GM18861 (cell line): ENCODE measurements at regions not wholly inside any gene's neighbourhood (a gene's known extent, or its start where the extent isn't known, plus 50 kb on each side); places are given as distances from the start of the nearest gene placed in this dataset.

Experiments used
- ATAC-seq: cut with Tn5 transposase; IDR thresholded peaks from one replicate; pipeline ENCODE4 v1.9.1; 2021; ENCODE audit not compliant: unreplicated experiment

- ATAC-seq: no peak
Measured at GRCh38 chr17:5784791-5785190, 200.5 kb upstream of the NLRP1 start.

GRCh38 chr17:5785338-5785737 is 201.0 kb upstream of the NLRP1 start:
- ATAC-seq: no peak

DNA sequence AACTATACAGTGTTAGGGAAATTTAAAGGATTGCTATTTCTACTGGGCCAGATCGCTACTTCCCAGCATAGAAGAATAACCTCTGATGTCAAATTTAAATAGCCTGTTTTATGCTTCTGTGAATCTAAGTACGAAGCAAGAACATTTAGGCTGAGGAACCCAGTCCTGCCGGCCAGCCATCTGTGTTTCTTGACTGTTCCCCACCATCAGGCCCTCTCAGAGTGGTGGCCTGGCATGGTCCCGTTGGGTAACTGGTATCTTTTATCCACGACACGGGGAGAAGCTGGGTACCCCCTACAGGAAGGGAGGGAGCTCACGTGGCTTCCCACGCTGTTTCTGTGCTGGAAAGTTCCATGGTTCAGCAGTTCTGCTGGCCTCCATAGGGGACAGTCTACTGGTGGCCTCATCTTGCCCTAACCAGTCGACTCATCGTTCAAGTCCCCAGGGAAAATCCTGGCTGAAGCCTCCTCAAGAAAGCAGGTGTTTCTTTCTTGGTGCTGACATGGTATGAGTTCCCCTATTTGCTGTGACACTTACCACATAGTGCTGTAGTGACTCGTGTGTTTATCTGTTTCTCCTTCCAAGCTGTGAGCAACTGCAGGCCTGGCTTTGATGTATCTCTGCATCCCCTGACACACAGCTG is 201.7 kb upstream of the NLRP1 start:
- peak; percentile 71 for ATAC-seq

GRCh38 chr17:5786510-5786875 is 202.2 kb upstream of the NLRP1 start:
- no peak for ATAC-seq

DNA sequence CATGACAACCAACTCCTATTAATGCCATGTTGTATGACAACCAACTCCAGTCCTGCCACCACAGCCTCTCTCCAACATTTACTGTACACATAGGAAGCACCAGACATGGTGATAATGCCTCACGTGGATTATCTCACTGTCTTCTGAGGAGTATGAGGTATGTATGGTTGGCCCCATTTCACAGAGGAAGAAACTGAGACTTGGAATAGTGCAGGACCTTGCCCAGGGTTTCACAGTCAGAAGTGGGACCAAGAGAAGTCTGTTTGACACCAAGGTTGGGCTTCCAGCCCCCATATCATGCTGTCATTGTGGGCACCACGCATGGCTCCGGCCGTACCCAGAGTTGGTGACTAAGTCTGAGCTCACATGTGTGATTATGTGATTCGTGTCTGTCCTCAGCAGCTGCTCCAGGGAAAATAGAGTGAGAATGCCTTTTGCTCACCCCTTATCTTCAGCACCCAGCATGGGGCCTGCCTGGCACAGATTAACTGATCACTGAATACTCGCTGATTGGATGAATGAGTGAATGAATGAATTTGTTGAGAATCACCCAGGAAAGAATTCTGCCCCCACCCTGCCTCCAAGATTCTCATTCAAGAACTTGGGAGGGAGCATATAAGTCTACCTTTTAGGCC is 204.1 kb upstream of the NLRP1 start:
- no peak for ATAC-seq

DNA sequence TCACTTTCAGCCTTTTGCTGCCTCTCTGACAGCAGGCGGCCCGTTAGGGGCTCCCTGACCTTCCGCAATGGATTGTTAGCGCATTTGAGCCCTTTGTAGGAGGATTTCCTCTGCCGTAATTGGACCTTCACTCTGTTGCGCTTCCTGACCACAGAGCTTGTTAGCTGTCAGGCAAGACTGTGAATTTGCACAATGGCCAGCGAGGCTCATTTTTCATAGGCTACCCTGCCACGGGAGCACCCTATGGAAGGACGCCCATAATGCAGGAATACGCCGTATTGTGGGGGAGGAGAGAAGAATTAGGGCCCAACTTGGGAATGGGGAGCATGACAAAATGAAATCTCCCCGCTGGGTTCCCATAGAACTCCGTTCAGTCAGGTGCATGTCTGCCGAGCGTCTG is 205.2 kb upstream of the NLRP1 start:
- no peak for ATAC-seq

DNA sequence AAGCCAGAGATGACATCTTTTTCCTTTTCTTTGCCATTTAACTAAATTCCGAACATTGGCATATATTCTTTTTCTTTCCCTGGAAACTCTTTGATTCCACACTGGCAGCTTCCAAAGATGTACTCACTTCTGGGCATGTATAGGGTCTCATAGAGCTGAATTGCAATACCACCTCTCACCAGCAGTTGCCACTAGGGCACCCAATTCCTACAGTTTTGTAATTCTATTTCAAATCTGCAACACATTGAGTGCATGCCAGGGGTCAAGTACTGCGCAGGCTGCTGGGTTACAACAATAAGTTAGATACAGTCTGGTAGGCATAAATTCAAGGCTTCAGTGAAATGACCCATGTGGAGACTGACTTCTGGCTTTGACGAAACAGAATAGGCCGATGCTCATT is 208.8 kb upstream of the NLRP1 start:
- ATAC-seq: no peak

DNA sequence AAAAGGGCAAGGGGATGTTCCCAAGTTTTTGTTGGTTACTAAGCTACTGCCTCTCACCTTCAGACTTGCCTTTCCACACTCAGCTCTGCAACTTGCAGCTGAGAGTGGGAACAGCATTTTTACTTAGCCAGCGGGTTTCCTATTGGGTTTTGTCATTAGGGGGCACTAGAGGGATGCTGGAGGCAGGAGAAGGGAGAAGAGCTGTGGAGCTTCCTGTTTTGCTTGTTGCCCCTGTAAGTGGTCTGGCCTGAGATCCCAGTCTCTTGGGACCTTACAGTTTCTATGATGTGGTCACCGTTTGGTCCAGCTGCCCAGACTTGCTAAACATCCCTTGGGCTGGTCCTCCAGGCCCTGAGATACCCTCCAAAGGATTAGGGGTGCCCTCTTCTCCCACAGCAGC is 209.6 kb upstream of the NLRP1 start:
- ATAC-seq: no peak

- no peak for ATAC-seq
Measured at GRCh38 chr17:5794385-5794784, 210.1 kb upstream of the NLRP1 start.

DNA sequence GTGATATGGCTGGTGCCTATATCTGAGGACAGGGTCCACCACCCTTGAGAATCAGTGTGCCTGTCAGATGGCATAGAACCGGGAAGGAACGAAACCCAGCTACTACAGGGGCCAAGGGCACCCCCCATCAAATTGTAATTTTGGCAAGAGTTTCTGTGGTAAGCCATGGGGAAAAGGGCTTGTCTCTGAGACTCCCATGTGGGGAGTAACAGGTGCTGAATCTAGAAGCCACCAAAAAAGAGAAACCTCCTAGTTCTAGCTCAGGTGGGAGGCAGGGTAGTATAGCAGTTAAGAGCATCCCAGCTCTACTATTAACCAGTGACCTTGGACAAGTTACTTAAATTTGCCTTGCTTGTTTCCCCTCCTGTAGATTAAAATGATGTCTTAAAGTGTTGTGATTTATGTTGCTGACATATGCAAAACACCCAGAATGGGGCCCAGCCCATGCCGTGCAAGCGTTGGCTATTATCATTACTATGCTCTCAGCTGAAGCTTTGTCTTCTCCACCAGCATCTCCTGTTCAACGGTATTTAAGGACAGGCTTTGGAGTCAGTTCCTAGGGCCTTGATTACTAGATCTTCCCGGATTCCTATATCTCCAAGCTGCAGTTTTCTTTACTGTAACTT is 210.7 kb upstream of the NLRP1 start:
- ATAC-seq: no peak

DNA sequence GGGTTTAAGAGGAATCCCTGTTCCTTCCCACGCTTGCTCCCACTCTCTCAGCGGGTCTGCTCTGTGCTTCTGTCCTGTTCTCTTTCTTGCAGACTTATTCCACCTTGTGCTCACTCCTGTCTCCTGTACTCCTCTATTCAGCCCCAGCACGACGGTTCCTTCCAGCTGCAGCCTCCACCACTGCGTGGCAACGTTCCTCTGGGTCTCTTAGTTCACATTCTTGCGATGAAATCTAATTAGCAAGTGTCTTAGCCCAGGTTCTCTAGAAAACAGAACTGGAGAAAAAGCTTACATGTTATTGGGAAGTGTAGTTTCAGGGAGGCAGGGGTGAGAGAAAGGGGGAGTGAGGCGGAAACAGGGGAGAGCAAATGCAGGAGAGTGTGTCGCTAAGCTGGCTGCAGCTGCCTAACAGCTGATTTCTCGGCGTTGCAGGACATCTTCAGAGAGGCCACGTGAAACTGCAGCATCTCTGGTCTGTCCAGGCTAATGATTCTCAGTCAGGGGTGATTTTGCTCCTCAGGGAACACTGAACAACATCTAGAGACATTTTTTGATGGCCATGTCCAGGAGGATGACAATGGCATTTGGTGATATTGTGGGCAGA is 213.2 kb upstream of the NLRP1 start:
- no peak for ATAC-seq

GRCh38 chr17:5798094-5798493 is 213.8 kb upstream of the NLRP1 start:
- ATAC-seq: no peak

- no peak for ATAC-seq
Measured at GRCh38 chr17:5800131-5800530, 215.8 kb upstream of the NLRP1 start.

- ATAC-seq: no peak
Measured at GRCh38 chr17:5800646-5801045, 216.3 kb upstream of the NLRP1 start.

DNA sequence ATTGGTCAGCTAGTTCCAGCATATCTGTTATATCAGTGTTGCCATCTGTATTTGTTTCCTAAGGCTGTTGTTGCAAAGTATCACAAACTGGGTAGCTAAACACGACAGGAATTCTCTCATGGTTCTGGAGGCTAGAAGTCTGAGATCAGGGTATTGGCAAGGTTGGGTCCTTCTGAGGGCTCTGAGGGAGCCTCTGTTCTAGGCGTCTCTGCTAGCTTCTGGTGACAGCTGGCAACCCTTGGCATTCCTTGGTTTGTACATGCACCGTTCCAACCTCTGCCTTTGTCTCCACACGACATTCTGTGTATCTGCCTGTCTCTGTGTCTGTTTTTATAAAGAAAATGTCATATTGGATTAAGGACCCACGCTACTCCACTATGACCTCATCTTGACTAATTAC is 219.9 kb upstream of the NLRP1 start:
- ATAC-seq: no peak

- ATAC-seq: no peak
Measured at GRCh38 chr17:5809056-5809455, 224.7 kb upstream of the NLRP1 start.

- ATAC-seq: no peak
Measured at GRCh38 chr17:5809580-5810188, 225.4 kb upstream of the NLRP1 start.

DNA sequence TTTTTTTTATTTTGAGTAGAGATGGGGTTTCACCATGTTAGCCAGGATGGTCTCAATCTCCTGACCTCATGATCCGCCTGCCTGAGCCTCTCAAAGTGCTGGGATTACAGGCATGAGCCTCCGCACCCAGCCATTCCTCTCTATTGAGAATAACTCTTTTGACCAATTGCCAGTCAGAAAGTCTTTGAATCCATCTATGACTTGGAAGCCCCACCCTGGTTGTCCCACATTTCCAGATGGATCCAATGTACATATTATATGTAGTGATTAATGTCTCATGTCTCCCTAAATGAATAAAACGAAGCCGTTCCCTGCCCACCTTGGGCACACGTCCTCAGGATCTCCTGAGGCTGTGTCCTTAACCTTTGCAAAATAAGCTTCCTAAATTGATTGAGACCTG is 228.3 kb upstream of the NLRP1 start:
- no peak for ATAC-seq

DNA sequence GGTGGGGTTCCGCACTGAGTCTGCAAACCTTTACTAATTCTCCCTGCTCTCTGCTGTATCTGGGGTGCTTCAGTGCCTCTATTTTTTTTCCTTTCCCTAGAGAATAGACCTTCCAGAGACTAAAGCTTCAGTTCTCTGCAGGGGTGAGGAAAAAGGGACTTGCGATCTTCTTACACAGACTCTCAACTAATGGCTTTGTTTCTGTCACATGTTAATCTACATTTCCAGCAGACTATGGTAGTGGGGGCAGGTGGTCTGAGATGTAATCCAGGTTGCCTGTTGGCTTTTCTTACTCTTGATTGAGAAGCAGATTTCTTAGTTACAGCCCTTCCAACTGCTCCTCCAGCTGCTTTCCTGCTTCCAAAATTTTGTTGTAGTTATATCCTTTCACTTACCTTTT is 229.0 kb upstream of the NLRP1 start:
- no peak for ATAC-seq

DNA sequence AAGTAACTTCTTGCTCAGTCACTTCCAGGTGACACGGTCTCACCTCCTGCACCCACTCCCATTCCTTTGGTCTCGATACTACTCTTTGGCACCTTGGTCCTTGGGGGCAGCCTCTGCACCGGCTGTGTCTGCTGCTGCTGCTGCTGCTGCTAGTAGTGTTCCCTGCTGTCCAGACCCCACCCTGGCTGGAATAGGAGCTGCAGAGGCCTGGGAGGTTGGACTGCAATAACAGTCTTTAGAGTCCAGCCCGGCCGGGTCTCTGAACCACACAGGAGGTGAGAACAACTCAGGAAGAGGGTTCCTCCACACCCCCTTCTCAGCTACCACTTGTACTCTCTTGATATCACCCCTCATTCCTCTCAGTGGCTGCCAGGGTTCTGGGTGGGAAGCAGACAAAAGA is 231.1 kb upstream of the NLRP1 start:
- ATAC-seq: no peak

DNA sequence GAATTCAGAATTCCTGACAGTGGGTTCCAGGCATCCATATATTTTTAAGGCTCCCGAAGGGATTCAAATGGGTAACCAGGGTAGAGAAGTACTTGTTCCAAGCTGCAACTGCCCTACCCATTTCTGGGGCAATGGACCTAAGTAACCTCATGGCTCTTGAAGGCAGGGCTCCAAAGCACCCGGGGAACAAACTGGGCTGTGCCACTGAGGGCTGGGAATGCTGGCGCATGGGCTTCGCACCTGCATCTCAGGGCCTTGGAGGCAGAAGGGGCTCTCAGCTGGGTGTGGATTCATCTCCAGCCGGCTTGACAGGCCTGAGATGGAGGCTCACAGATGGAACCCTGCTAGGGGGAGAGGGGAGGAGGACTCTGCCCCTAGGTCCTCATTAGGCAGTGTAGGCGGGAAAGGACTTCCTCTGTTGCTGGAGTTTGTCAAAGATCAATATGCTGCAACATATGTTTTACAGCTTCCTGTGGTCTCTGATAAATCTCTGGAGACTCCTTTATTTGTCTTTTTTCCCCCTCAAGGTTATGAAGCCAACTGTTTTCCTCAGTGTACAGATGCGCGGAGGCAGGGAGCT is 232.3 kb upstream of the NLRP1 start:
- no peak for ATAC-seq
